ENCODE measurements at regions not wholly inside any gene's neighbourhood (a gene's known extent, or its start where the extent isn't known, plus 50 kb on each side); places are given as distances from the start of the nearest gene placed in this dataset.
A peak's percentile ranks its signal among the peaks of the same experiment; 100 is the strongest.

GRCh38 chr16:59212492-59213024 lies 478.4 kb upstream of the GOT2 start:
- DNase-seq (ENCODE audit: low read depth), result no peak
- TF ChIP-seq, protein P1, sequence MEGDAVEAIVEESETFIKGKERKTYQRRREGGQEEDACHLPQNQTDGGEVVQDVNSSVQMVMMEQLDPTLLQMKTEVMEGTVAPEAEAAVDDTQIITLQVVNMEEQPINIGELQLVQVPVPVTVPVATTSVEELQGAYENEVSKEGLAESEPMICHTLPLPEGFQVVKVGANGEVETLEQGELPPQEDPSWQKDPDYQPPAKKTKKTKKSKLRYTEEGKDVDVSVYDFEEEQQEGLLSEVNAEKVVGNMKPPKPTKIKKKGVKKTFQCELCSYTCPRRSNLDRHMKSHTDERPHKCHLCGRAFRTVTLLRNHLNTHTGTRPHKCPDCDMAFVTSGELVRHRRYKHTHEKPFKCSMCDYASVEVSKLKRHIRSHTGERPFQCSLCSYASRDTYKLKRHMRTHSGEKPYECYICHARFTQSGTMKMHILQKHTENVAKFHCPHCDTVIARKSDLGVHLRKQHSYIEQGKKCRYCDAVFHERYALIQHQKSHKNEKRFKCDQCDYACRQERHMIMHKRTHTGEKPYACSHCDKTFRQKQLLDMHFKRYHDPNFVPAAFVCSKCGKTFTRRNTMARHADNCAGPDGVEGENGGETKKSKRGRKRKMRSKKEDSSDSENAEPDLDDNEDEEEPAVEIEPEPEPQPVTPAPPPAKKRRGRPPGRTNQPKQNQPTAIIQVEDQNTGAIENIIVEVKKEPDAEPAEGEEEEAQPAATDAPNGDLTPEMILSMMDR (conservative IDR thresholded peaks at IDR 0.05; ENCODE audit: control insufficient read depth, insufficient read depth, low read depth, low read length), result no peak
- no peak overlapping the region for H3K4me3 ChIP-seq (ENCODE audit: control insufficient read depth, low read depth, low read length)

- no peak overlapping the region for H3K4me3 ChIP-seq (ENCODE audit: control insufficient read depth, low read depth, low read length)
- TF ChIP-seq, protein P1 (conservative IDR thresholded peaks at IDR 0.05; ENCODE audit: control insufficient read depth, insufficient read depth, low read depth, low read length), result no peak
- peak; percentile 21 for DNase-seq (ENCODE audit: low read depth)
Measured at GRCh38 chr16:59210955-59211541, 476.9 kb upstream of the GOT2 start.

GRCh38 chr16:59205403-59205802 lies 471.3 kb upstream of the GOT2 start:
- TF ChIP-seq, protein P1 (conservative IDR thresholded peaks at IDR 0.05; ENCODE audit: control insufficient read depth, insufficient read depth, low read depth, low read length), result no peak
- no peak overlapping the region for H3K4me3 ChIP-seq (ENCODE audit: control insufficient read depth, low read depth, low read length)
- no peak for DNase-seq (ENCODE audit: low read depth)

DNA sequence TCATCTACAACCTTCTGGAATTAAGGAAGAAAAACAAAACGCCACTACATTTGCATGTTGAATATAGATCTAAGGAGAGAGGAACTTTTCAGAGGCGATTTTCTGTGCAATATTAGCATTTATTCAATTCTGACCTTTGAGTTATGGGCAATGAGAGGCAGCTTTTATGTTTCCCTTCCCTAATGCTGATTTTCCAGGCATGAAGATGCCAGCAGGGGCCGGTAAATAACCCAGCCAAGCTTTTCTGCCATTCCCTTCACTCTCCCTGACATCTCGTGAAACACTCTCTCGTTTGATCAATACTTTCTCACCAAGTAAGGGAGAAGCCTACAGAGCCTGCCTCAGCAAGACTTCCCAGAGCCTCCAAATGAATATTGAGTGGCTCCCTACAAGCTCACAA lies 470.5 kb upstream of the GOT2 start:
- no peak overlapping the region for H3K4me3 ChIP-seq (ENCODE audit: control insufficient read depth, low read depth, low read length)
- no peak for DNase-seq (ENCODE audit: low read depth)
- TF ChIP-seq, protein P1 (conservative IDR thresholded peaks at IDR 0.05; ENCODE audit: control insufficient read depth, insufficient read depth, low read depth, low read length), result no peak

DNA sequence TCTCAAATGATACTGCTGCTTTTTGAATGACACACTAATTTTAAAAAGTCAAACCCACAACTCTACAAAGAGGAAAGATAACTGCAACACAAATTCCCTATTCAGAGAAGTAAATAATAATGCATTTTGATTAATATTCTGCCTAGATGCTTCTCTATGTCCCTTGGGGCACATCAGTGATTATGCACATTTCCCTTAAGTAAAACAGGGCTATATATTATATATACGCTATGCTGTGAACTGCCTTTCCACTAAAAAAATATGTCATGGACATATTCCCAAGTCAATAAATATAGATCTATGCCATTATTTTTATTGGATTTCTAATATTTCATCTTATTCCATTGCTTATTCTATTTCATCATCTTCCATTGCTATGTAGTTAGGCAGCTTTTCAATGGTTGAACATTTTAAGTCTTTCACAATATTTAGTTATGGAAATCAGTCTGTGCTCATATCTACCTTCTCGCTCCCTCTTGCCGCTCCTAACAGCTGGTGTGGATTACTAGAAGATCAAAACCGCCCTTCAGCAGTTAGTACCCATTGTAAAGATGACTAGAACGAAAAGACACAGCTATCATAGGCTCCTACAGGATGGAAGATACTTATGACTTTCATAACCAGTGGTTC lies 468.2 kb upstream of the GOT2 start:
- H3K4me3 ChIP-seq (ENCODE audit: control insufficient read depth, low read depth, low read length), result no peak overlapping the region
- TF ChIP-seq, protein P1 (conservative IDR thresholded peaks at IDR 0.05; ENCODE audit: control insufficient read depth, insufficient read depth, low read depth, low read length), result no peak
- DNase-seq (ENCODE audit: low read depth), result no peak

DNA sequence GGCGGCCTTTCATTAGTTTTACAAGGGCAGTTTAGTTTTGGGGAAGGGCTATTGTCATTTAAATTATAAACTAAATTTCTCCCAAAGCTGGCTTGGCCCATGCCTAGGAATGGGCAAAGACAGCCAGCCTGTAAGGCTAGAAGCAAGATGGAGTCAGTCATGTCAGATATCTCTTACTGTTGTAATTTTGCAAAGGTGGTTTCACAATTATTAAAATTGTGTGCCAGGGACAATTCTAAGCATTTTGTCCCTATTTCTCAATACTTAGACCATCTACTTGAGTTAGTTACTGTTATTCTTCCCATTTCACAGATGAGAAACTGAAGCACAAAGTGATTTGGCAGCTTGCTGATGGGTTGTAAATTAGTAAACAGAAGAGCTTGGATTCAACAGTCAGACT lies 467.7 kb upstream of the GOT2 start:
- TF ChIP-seq, protein P1 (conservative IDR thresholded peaks at IDR 0.05; ENCODE audit: control insufficient read depth, insufficient read depth, low read depth, low read length), result no peak
- DNase-seq (ENCODE audit: low read depth), result no peak
- no peak overlapping the region for H3K4me3 ChIP-seq (ENCODE audit: control insufficient read depth, low read depth, low read length)
